Globus pallidus (tissue), 1 donor: ENCODE measurements at regions not wholly inside any gene's neighbourhood (a gene's known extent, or its start where the extent isn't known, plus 50 kb on each side); places are given as distances from the start of the nearest gene placed in this dataset.
"Not testable (repeated sequence)": the region's sequence is repeated elsewhere in the genome, so short reads cannot be mapped to it uniquely, and the experiment has no call there.

ENCODE experiments used
- DNase-seq: peaks from one replicate; pipeline ENCODE4 v3.0.0-alpha.2; 2015; ENCODE audit warnings: low spot score

DNA sequence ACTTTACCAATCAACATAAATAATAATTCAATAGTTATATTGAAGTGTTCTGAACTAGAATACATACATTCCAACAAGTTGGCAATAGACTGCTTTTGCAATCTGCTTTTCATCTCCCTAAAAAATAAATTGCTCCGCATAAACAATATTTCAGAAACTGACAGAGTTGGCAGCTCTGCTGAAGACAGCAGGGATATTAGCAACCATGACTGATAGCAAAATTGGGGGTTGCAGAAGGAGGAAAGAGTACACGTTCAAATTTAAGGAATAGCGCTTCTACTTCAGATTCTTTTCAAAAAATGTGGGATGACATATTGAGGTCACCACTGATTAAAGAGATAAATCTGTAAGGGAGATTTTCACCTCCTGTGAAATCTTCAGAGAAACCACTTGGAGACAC lies 521.2 kb downstream of the DTWD2 start:
- DNase-seq, result no peak

DNA sequence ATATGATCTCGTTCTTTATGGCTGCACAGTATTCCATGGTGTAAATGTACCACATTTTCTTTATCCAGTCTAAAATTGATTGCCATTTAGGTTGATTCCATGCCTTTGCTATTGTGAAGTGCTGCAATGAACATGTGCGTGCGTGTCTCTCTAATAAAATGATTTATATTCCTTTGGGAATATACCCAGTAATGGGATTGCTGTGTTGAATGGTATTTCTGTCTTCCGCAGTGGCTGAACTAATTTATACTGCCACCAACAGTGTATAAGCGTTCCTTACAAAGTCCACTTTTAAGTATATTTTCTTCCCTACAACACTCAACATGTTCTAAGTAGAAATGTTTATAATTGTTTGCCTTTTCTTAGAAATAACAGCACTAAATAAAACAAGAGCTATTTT lies 521.9 kb downstream of the DTWD2 start:
- no peak for DNase-seq

DNA sequence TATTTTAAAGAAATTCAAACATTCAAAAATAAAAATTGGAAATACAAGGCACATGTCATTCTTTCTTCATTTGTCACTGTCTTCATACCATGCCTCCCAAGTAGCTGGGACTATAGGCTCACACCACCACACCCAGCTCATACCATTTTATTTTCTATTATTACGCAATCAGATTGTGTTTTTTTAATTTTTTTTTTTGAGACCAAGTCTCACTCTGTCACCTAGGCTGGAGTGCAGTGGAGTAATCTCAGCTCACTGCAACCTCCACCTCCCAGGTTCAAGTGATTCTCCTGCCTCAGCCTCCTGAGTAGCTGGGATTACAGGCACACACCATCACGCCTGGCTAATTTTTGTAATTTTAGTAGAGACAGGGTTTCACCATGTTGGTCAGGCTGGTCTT lies 526.1 kb downstream of the DTWD2 start:
- not testable (repeated sequence) for DNase-seq

DNA sequence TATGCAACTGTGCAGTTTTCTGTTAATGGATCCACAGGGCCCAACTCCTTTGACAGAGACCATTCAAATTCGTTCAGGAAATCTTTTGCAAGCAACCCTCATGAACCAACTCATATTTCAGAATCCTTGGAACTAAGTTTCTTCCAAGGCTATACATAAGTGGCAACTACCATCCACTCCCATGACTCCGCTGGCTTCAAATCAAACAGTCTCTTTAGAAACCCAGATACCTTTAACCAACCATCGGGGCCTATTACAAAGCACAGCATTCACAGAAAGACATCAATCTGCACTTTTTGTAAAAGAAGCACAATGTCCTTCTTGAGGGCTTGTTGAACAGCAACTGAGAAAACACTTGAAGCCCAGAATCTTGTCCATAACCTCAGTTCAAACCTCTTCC lies 526.9 kb downstream of the DTWD2 start:
- no peak for DNase-seq

DNA sequence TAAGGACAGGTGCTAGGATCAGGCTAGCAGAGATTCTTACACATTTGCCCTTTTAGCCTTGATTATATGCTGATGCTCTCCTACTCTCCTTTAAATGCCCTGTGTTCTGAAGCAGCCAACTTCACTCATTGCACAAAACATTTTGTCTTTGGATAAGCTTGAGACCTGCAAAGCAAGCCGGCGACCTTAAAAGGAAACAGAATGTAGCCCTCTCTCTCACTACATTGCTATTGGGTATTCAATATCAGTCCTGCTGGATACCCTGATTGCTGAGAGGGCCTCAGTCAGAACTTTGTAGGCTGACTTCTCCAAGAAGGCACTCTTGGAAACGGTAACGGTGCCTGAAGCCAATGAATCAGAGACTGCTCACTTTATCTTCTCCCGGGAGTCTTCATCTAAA lies 528.9 kb downstream of the DTWD2 start:
- DNase-seq, result no peak

DNA sequence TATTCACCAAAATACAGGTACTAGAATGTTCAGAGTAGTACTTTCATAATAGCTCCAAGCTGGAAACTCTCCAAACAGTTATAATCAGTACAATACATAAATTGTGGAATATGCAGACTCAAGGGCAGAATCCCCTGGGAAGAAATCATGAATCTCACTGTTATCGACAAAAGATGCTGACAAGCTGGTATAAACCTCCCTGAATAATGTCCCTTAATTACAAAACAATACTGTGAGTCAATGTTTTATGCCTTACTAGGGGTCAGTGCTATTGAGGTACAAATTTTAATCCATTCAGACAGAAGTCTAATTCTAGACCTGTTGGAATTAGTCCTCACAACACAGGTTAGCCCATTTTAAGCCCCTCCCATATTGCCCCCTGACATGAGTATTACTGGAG lies 532.3 kb downstream of the DTWD2 start:
- no peak for DNase-seq

DNA sequence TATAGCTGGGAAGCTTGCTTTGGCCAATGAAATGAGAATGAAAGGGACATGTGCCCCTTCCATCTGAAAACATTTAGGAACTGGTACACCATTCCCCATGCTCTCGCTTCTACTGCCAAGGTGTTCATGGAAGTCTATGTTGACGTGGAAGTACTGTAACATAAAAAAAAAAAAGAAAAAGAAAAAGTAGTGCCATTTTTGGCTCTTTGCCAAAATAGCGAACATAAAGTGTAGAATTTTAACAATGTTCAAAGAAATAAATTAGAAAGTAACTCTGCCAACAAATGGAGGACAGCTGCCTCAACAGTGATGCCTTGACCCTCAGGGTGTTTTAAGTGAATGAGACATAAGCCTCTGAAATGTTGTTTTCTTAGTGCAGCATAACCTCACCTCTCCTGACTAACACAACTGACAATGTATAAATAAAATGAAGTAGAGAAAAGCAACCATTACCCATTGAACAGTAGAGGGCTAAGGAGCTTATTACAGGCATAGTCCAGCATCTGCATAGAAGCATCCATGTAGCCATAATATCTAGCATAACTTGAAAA lies 536.6 kb downstream of the DTWD2 start:
- no peak for DNase-seq

DNA sequence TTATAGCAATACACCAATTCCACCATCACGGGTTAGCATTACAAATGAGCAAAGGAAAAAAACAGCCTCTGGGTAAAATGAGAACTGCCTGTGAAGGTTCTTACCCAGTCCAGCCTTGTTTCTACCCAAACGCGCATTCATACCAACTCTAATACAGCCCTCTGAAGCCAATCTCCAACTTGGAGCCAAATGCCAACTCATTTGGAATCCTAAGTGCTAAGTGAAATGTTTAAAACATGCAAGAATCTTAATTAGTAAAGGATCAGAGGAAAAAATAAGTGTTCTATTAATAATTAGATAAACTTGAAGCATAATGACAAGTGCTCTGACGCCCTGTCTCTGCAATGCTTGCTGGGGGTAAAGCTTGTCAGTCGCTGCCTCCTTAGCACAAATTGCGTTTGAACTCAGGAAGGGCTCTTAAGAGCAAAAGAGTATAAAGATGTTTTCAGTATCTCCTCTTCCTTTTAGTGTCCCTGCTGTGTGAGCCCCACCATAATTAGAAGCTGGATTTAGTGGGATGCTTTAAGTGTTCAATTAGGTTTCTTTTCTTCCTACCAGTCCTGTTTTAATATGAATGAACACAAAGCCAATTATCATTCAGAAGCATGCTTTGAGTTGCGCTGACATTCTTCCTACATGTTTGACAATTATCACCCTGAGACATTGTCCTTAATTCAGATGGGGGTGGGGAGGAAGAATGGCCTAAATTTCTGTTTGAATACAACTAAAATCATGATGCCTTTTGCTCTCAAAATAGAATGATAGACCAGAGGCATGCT lies 537.6 kb downstream of the DTWD2 start:
- DNase-seq, result no peak

DNA sequence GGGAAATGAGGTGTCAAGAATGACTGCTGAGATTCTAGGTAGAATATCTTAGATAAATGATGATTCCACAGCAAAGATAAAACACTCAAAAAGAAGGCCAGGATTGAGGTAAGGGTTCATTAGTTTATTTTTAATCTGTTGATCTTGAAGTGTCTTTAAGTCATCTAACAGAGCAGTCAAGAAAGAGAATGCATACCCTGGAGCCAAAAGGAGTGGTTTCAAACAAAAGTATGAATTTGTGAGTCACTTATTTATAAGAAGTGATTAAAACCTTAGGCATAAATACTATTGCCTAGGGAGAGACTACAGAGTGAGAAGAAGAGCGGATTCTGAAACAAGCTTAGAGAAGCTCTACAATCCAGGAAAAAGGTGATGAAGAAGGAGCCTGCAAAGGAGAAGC lies 541.0 kb downstream of the DTWD2 start:
- no peak for DNase-seq

DNA sequence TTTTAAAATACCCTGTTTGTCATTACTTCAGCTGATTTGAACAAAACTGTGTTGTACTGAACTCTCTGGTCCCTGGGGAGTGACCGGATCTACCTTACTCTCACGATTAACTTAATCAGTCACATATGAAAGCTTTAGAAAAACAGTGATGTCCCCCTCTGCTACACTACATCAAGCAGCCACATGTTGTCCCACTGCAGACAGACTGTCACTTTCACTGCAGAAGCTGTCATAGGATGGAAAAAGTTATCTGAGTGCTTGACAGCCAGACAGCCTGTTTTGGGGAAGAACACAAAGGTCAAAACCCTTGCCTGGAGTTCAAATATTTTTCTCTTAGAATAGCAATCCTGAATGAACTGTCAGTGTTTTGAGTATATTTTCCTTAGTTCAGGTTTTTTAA lies 546.4 kb downstream of the DTWD2 start:
- no peak for DNase-seq

DNA sequence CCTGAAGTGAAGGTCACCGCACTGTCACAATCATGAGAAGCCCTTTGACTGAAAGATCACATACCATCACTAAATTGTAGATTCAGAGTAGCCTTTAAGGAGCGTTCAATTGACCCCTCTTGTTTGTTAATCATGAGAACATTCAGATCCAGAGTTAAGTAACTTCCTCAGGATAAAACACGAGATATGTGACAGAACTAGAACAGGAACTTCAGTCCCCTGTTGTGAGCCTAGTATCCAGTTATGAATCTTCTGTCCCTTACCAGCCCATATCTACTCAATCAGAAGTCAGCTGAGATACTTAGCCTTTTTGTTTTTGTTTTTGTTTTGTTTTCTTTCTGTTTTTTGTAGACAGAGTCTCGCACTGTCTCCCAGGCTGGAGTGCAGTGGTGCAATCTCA lies 547.3 kb downstream of the DTWD2 start:
- DNase-seq, result no peak

DNA sequence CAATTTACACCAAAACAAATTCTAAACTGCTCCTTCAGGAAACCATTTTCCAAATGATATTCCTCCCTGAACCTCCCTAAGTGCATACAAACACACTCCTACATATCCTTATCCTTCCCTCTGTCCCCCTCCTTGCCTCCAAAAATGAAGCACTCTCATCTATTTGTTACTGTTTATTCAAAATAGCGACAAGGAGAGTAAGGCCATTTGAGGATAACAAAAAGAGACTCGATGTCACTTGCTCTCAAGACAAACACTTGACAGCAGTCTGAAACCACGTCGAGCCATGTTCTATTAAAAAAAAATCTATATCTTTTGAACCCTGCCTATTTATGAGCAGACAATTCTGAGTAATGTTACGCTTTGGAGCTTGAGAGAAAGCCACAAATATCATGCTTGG lies 547.9 kb downstream of the DTWD2 start:
- no peak for DNase-seq

DNA sequence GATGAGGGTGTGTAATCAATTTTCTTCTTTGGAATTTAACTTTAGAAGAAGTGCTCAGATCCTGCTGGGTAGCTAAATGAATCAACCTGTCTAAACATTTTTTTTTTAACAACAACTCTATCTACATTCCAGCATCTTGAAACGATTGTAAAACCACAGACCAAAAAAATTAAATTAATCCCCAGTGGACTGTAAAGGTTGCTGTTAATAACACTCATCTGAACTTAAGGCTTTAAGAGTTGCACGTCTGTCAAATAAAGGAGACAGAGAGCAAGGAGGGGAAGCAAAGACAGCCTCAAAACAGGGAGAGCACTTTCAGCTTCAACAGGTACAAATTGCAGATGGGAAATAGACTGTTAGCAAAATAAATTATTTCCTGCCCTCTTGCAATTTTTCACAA lies 548.5 kb downstream of the DTWD2 start:
- no peak for DNase-seq

DNA sequence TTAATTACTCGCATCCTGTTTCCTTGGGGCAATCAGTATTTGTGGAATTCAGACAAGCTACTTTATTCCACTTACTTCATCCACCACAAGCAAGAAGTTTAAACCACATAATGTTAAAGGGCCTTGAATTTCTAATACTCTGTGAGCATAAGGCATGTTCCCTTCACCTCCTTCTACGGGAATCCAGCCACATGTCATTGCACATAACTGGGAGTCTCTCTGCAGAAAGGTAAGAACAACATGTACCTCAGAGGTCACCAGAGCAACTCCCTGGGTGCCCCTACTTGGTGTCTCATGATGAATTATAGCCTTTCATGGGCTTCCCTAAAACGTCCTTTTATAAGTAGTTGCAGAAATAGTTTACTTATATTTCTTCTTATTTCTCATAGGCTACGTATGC lies 553.2 kb downstream of the DTWD2 start:
- no peak for DNase-seq

DNA sequence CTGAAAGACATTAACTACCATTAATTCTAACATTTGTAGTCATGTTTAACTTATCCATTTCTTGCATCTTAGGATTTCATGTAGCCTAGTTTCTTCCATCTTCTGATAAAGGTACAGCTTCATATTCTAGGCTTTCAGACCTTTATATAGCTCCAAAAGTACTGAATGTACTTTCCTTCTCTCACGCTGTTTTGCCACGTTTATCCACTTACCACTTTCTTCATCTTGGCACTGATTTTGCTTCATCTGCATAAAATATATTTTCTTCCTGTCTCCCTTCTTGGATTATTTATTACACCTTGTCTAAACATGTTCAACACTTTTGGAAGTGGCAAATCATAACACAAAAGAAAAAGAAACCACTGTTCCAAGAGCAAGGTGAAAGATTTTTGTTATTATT lies 553.8 kb downstream of the DTWD2 start:
- no peak for DNase-seq

DNA sequence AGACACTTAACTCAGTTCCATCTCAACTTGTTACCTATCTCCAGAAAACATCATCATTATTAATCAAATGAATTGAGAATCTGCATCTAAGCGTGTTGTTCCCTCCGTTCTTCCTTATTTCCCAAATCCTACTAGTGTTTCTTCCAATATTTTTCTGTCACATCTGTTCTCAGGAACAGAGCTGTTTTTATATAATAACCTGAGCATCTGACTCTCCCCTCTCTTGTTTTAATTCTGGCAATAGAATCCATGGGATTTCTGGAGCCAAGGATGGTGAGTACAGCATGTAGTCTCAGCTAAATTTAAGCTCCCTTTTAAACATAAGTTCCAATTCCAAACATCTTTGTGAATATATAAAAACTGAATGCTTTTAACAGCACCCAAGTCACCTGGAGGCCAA lies 558.3 kb downstream of the DTWD2 start:
- DNase-seq, result no peak

DNA sequence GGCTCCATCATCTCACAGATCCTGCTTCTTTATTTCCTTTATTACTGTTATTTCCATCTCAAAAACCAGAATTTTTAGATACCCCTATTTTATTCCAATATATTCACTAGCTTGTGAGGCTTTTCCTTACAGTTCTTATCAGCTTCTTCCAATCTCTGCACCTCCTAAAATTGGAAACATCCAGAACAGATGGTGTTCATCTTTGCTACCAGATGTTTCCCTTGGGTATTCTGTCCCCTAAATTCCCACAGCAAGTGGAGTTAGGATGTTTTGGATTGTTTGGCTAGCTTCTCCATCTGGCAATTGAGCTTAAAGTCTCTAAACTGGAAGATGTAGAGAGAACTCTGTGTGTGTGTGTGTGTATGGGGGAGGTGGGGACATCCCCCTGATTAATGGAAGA lies 580.4 kb downstream of the DTWD2 start:
- no peak for DNase-seq

DNA sequence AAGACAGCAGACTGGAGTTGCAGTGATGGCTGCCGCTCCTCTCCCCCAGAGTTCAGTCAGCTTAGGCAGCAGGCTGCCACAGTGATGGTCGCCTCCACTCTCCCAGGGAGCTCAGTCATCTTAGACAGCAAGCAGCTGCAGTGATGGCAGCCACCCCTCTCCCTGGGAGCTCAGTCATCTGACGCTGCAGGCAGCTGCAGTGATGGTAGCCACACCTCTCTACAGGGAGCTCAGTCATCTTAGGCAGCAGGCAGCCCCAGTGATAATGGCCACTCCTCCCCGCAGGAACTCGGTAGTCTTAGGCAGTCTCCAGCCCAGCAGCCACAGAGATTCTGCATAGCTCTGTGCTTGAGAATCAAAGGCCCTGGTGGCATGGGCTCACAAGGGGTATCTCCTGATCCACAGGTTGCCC lies 582.7 kb downstream of the DTWD2 start:
- no peak for DNase-seq

DNA sequence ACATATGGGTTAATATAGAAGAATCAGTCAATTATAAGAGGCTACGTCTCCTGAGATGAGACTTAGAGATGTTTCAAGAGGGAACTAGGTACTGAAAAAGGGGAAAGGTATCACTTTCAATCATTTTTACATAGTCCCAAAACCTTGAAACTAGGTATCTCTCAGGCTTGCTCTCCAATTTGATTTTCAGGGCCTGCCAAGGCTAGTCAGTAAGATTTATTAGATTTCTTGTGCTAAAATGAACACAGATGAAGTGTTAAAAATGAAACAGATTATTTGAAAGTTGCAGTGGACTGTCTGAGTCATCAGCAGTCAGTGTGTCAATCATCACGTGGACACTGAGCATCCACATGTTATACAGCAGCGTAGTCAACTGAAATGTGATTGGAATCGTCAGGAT lies 591.1 kb downstream of the DTWD2 start:
- DNase-seq, result no peak

DNA sequence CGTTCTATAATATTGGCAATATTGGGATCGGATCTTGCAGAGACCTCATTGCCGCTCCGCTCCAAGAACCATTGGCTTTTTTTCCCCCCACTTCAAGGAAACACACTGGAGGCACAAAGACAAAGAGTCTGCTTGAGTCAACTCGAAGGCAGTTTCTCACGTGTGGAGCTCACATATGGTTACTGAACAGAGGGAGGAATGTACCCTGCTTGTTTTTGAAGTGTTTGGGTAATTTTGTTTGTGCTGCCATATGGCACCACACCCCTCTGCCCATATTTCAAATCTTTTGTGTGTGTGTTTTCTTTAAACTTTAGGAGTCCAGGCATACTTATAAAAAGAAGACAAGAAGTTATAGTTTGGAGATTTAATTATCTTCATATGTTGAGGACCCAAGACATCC lies 595.9 kb downstream of the DTWD2 start:
- no peak for DNase-seq

DNA sequence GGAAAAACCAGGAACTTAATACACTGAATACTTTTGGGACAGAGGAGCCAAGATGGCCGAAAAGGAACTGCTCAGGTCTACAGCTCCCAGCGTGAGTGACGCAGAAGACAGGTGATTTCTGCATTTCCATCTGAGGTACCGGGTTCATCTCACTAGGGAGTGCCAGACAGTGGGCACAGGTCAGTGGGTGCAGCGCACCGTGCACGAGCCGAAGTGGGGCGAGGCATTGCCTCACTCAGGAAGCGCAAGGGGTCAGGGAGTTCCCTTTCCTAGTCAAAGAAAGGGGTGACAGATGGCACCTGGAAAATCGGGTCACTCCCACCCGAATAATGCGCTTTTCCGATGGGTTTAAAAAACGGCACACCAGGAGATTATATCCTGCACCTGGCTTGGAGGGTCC lies 605.4 kb downstream of the DTWD2 start:
- DNase-seq, result not testable (repeated sequence)

DNA sequence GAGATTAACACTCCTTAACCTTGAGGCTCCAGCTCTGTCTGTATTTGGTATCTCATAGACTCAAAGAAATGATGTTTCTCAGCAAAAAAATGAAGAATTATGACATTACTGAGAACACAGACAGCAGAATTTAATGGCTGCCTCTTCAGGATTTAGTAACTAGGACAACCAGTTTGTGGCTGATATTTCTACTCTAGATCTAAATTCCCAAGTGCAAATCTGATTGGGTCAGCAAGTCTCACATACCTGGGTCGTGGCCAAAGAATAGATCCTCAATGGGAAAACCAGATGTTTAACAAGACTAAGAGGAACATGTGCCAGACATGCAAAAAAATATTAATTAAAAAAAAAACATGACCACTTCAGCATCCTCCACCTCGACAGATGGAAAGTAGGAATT lies 608.9 kb downstream of the DTWD2 start:
- DNase-seq, result no peak

DNA sequence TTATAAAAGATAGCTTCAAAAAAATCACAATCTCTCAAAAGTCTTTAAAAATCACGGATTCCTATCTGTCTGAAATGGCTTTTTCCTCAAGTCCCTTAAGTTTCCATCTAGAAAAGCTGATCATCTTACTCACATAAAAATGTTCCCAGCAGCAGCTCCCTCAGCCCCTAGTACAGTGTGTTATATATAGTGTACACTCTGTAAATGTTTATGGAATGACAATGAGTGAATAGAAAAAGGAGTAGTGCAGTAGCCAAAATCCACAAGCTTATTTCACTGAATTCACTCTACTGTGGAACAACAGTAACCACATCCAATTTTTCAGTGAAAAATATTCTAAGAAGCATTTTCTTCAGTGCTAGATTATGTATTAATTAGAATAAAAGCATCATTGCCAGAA lies 609.4 kb downstream of the DTWD2 start:
- DNase-seq, result no peak

DNA sequence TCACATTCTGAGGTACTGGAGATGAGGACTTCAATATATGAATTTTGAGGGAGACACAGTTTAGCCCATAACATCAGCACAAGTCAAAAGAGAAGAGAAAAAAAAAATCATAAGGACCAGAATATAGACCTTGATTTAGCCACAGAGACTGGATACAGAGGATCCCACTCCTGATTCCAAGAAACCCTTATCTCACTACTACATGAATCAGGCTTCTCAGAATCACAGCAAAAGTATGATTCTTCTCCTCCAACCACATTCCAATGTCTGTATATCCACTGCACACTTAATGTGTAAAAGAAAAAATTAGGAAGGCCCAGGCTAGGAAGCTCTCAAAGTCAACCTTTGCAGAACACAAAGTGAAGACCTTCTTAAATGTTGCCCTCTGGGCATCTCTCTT lies 610.9 kb downstream of the DTWD2 start:
- no peak for DNase-seq
